ENCODE measurements at regions not wholly inside any gene's neighbourhood (a gene's known extent, or its start where the extent isn't known, plus 50 kb on each side); places are given as distances from the start of the nearest gene placed in this dataset.

DNA sequence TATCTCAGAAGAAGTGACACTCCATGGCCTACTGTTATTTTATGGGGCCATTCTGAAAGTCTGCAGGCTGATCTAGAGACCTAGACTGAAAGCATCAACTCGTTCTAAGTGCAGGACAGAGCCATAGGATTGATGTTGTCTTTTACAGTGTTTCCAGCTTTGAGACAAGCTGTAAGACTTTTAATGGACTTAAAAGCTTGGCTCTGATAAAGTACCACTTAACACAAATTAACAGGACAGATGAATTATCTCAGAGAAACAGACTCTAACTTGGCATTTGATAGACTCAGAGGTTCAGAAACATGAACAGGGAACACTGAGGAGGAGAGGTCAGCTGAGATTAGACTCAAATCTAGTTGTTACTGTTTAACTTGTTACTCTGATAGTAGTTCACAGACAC, 203.2 kb downstream of the TLR4 start:
- DNase-seq (ENCODE audit: low spot score) (no peak), ATAC-seq (ENCODE audit: low FRiP score) (no peak)
- TF ChIP-seq, protein P1, sequence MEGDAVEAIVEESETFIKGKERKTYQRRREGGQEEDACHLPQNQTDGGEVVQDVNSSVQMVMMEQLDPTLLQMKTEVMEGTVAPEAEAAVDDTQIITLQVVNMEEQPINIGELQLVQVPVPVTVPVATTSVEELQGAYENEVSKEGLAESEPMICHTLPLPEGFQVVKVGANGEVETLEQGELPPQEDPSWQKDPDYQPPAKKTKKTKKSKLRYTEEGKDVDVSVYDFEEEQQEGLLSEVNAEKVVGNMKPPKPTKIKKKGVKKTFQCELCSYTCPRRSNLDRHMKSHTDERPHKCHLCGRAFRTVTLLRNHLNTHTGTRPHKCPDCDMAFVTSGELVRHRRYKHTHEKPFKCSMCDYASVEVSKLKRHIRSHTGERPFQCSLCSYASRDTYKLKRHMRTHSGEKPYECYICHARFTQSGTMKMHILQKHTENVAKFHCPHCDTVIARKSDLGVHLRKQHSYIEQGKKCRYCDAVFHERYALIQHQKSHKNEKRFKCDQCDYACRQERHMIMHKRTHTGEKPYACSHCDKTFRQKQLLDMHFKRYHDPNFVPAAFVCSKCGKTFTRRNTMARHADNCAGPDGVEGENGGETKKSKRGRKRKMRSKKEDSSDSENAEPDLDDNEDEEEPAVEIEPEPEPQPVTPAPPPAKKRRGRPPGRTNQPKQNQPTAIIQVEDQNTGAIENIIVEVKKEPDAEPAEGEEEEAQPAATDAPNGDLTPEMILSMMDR (IDR thresholded peaks at IDR 0.05), result no peak

DNA sequence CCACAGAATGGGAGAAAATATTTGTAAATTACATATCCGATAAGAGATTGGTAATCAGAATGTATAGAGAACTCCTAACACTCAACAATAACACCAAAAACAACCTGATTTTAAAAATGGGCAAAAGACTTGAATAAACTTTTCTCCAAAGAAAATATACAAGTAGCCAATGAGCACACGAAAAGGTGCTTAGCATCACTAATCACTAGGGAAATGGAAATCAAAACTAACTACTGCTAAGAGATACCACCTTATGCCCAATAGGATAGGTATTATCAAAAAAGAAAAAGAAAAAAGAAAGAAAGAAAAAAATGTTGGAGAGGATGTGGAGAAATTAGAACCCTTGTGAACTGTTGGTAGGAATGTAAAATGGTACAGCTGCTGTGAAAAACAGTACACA, 212.1 kb downstream of the TLR4 start:
- ATAC-seq (ENCODE audit: low FRiP score) (no peak), DNase-seq (ENCODE audit: low spot score) (no peak)
- TF ChIP-seq, protein P1 (IDR thresholded peaks at IDR 0.05), result no peak

- TF ChIP-seq, protein P1 (IDR thresholded peaks at IDR 0.05), result no peak
- no peak for DNase-seq (ENCODE audit: low spot score)
- ATAC-seq (ENCODE audit: low FRiP score), result no peak
Observed at GRCh38 chr9:117917873-117918272, 213.7 kb downstream of the TLR4 start.

DNA sequence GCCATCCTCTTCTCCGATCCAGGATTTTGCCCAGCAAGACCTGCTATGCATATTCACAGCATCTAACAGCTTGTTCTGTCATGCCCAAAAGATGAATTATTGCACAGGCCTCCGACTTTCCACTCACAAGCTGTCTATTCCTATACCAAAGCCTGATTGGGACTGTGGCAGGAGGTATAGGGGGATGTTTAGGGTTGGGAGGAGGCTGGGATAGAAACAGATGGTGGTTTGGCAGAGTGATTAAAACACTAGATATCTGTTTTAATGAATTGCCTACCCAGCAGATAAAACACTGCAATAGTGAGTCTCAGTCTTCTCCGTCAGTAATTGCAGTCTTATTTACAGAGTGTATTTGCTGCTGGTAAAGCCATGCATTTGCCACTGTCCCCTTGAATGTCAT, 215.3 kb downstream of the TLR4 start:
- DNase-seq (ENCODE audit: low spot score) (no peak), ATAC-seq (ENCODE audit: low FRiP score) (no peak)
- TF ChIP-seq, protein P1 (IDR thresholded peaks at IDR 0.05), result no peak

- no peak for DNase-seq (ENCODE audit: low spot score)
- no peak for ATAC-seq (ENCODE audit: low FRiP score)
- TF ChIP-seq, protein P1 (IDR thresholded peaks at IDR 0.05), result no peak
Observed at GRCh38 chr9:117926031-117926658, 221.9 kb downstream of the TLR4 start.

GRCh38 chr9:117927354-117927753, 223.2 kb downstream of the TLR4 start:
- TF ChIP-seq, protein P1 (IDR thresholded peaks at IDR 0.05), result no peak
- DNase-seq (ENCODE audit: low spot score) (no peak), ATAC-seq (ENCODE audit: low FRiP score) (no peak)

- DNase-seq (ENCODE audit: low spot score) (no peak), ATAC-seq (ENCODE audit: low FRiP score) (no peak)
- TF ChIP-seq, protein P1 (IDR thresholded peaks at IDR 0.05), result no peak
Observed at GRCh38 chr9:117929868-117930267, 225.7 kb downstream of the TLR4 start.

Data from omental fat pad (tissue), 3 donors.